Vagina (tissue), 2 donors: ENCODE measurements at regions not wholly inside any gene's neighbourhood (a gene's known extent, or its start where the extent isn't known, plus 50 kb on each side); places are given as distances from the start of the nearest gene placed in this dataset.

Source experiments
- DNase-seq, 2 donors: peaks; one replicate each; pipeline ENCODE4 v3.0.0-alpha.2; 2017; ENCODE audit errors: extremely low spot score in 2 of 2
- H3K27ac ChIP-seq: fragments of 200-600 bp; sonication (generic); one replicate; pipeline ENCODE4 v1.5.1; 2019
- H3K27me3 ChIP-seq: fragments of 200-600 bp; sonication (generic); one replicate; pipeline ENCODE4 v1.5.1; 2019
- H3K36me3 ChIP-seq, 2 donors: fragments of 200-600 bp; sonication (generic); one replicate each; pipeline ENCODE4 v1.5.1; 2017 to 2019
- H3K4me1 ChIP-seq: fragments of 200-600 bp; sonication (generic); one replicate; pipeline ENCODE4 v1.5.1; 2019
- H3K4me3 ChIP-seq, 2 donors: fragments of 200-600 bp; sonication (generic); 1 replicate in 1 of 2; 2 replicates in 1 of 2; pipeline ENCODE4 v1.5.1; 2016 to 2019
- H3K9me3 ChIP-seq: fragments of 200-600 bp; sonication (generic); one replicate; pipeline ENCODE4 v1.5.1; 2019
- CTCF ChIP-seq, 3 experiments: fragments of 450-650 bp in 2 of 3; fragments of 200-600 bp in 1 of 3; sonication (generic) in 1 of 3; IDR thresholded peaks; one replicate each; pipeline ENCODE4 v1.5.1; 2017 to 2019; ENCODE audit warnings: antibody characterized with exemption in 3 of 3, mild to moderate bottlenecking in 2 of 3, moderate library complexity in 2 of 3
- POLR2A ChIP-seq, 2 donors: fragments of 450-650 bp; IDR thresholded peaks; one replicate each; pipeline ENCODE4 v1.6.1; 2017; ENCODE audit warnings: antibody characterized with exemption in 2 of 2, mild to moderate bottlenecking in 2 of 2, moderate library complexity in 2 of 2
- POLR2AphosphoS5 ChIP-seq, 2 donors: sonication (generic); formaldehyde crosslinking; IDR thresholded peaks; one replicate each; pipeline ENCODE4 v1.9.0; 2017; ENCODE audit warnings: antibody characterized with exemption in 2 of 2, mild to moderate bottlenecking in 2 of 2, low read depth in 1 of 2; ENCODE audit not compliant: insufficient read depth in 1 of 2
- intact Hi-C: fragments of 100-400 bp; cut with DNase I; formaldehyde crosslinking; loops from one replicate; pipeline ENCODE4 v1.15.1; 2023

GRCh38 chr2:236408786-236409185 is 144.6 kb upstream of the ASB18 start:
- H3K9me3 ChIP-seq = no peaks in the 10 kb centered on the region
- no peaks in the 10 kb centered on the region for H3K4me1 ChIP-seq
- no peaks in the 10 kb centered on the region for H3K27me3 ChIP-seq
- H3K27ac ChIP-seq = no peak overlapping the region
- TF ChIP-seq POLR2A (IDR thresholded peaks at IDR 0.05) = no peak
- no peak for TF ChIP-seq POLR2AphosphoS5 (IDR thresholded peaks at IDR 0.05; ENCODE audit: insufficient read depth in 1 of 2, low read depth in 1 of 2)
- TF ChIP-seq CTCF (IDR thresholded peaks at IDR 0.05) = no peak
- H3K4me3 ChIP-seq = no peak overlapping the region
- H3K36me3 ChIP-seq = no peaks in the 10 kb centered on the region
- intact Hi-C loops = no loop called here
- peak in 1 of 2 donors; percentile 81 for DNase-seq

- Histone ChIP-seq H3K27ac (no peak overlapping the region), H3K36me3 (no peaks in the 10 kb centered on the region), H3K27me3 (no peaks in the 10 kb centered on the region), H3K4me1 (no peaks in the 10 kb centered on the region), H3K4me3 (no peak overlapping the region), H3K9me3 (no peaks in the 10 kb centered on the region)
- DNase-seq = peak in 1 of 2 donors; percentile 58
- TF ChIP-seq POLR2AphosphoS5 (IDR thresholded peaks at IDR 0.05; ENCODE audit: insufficient read depth in 1 of 2, low read depth in 1 of 2) (no peak), CTCF (IDR thresholded peaks at IDR 0.05) (no peak), POLR2A (IDR thresholded peaks at IDR 0.05) (no peak)
- intact Hi-C loops = no loop called here
Measured at GRCh38 chr2:236415684-236416444, 151.7 kb upstream of the ASB18 start.

GRCh38 chr2:236417150-236417549 is 152.5 kb upstream of the ACKR3 start:
- intact Hi-C loops = no loop called here
- no peak overlapping the region for H3K4me3 ChIP-seq
- TF ChIP-seq POLR2AphosphoS5 (IDR thresholded peaks at IDR 0.05; ENCODE audit: insufficient read depth in 1 of 2, low read depth in 1 of 2) = no peak
- no peak for TF ChIP-seq POLR2A (IDR thresholded peaks at IDR 0.05)
- TF ChIP-seq CTCF (IDR thresholded peaks at IDR 0.05) = no peak
- H3K27ac ChIP-seq = no peak overlapping the region
- no peaks in the 10 kb centered on the region for H3K36me3 ChIP-seq
- no peak for DNase-seq
- H3K27me3 ChIP-seq = no peaks in the 10 kb centered on the region
- no peaks in the 10 kb centered on the region for H3K9me3 ChIP-seq
- H3K4me1 ChIP-seq = no peaks in the 10 kb centered on the region

GRCh38 chr2:236430584-236430983 is 139.0 kb upstream of the ACKR3 start:
- H3K27ac ChIP-seq = no peak overlapping the region
- intact Hi-C loops = no loop called here
- no peaks in the 10 kb centered on the region for H3K36me3 ChIP-seq
- TF ChIP-seq POLR2AphosphoS5 (IDR thresholded peaks at IDR 0.05; ENCODE audit: insufficient read depth in 1 of 2, low read depth in 1 of 2) = no peak
- TF ChIP-seq POLR2A (IDR thresholded peaks at IDR 0.05) = no peak
- no peak for TF ChIP-seq CTCF (IDR thresholded peaks at IDR 0.05)
- H3K4me1 ChIP-seq = no peaks in the 10 kb centered on the region
- no peaks in the 10 kb centered on the region for H3K27me3 ChIP-seq
- DNase-seq = no peak
- H3K4me3 ChIP-seq = no peak overlapping the region
- no peaks in the 10 kb centered on the region for H3K9me3 ChIP-seq

GRCh38 chr2:236434593-236434992 is 135.0 kb upstream of the ACKR3 start:
- Histone ChIP-seq H3K9me3 (no peaks in the 10 kb centered on the region), H3K4me3 (no peak overlapping the region), H3K27ac (no peak overlapping the region), H3K27me3 (no peaks in the 10 kb centered on the region), H3K4me1 (no peaks in the 10 kb centered on the region), H3K36me3 (no peaks in the 10 kb centered on the region)
- intact Hi-C loops = no loop called here
- DNase-seq = no peak
- TF ChIP-seq POLR2A (IDR thresholded peaks at IDR 0.05) (no peak), POLR2AphosphoS5 (IDR thresholded peaks at IDR 0.05; ENCODE audit: insufficient read depth in 1 of 2, low read depth in 1 of 2) (no peak), CTCF (IDR thresholded peaks at IDR 0.05) (no peak)
